NCI-H345 treated with DMSO at 0.1 percent for 48 hours (cell line): ENCODE measurements at regions not wholly inside any gene's neighbourhood (a gene's known extent, or its start where the extent isn't known, plus 50 kb on each side); places are given as distances from the start of the nearest gene placed in this dataset.

Source experiments
- DNase-seq: peaks from one replicate; lab custom pipeline; 2025; ENCODE audit not compliant: unreplicated experiment; lab: John Stamatoyannopoulos, UW

DNA sequence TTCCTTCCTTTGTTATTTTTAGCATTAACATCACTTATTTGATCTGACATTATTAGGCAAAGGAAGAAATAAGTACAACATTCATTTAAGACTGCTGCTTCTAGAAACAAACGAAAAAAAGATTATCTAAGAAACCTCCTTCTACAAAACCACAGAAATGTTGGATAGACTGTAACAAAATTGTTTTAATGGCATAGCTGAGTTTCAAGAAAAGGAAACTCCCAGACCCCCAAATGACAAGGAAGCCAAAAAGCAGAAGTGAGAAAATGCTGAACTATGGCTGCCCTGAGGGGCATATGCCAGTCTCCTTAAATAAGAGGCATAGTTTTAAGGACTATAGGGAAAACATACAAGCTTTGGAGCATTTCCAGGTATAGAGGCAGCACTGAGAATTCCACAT lies 1431.6 kb upstream of the TENM3 start:
- DNase-seq = no peak

DNA sequence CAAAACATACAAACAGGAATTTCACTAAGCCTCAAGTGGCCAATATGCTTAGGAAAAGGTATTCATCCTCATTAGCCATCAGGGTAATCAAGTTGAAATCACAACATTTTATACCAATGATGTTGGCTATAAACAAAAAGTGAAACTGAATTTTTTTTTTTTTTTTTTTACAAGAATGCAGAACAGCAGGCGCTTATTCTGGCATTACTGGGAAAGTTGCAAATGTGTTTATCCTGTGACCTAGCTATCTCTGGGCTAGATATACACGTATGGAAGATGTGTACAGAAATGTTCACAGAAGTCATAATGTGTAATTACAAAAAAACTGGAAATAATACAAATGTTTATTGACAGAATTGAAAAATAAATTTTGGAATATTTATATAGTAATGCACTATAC lies 1430.4 kb upstream of the TENM3 start:
- no peak for DNase-seq

DNA sequence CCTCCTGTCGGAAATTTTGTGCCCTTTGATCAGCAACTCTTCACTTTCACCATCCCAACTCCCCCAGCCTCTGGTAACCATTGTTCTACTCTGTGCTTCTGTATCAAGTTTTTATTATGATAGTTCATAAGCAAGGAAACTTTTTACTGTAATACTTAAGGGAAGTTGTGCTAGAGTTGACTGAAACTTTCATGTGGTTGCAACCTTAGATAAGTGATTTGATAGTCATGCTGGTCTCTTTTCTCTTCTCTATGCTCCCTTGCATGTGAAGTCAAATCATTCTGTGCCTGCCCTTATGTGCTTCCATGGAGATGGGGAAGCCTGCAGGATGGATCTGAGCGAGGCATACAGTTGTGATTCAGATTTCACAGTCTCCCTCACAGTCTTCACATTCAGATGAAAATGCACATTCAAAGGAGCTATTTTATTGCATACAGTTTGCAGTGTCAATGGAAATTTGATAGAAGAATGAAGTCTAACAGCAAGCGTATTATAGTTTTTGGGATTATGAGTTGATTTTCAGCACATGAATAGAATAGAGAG lies 1428.3 kb upstream of the TENM3 start:
- no peak for DNase-seq

DNA sequence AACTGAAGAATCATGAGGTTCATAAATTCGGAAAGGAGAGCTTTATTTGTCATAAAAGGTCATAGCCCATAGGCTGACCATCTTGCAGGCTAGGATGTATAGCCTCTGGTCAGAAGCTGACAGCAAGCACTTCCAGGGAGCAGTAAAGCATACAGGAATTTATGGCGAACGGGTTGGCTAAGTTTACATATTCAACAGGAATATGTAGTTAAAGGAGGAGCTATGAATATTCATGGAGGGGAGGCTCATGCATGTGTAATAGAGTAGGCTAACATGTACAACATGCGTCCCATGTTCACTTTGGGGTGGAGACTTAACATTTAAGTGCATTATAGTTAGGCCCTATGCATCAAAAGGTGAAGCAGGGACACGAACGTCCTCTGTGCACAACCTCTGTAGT lies 1425.7 kb upstream of the TENM3 start:
- no peak for DNase-seq

DNA sequence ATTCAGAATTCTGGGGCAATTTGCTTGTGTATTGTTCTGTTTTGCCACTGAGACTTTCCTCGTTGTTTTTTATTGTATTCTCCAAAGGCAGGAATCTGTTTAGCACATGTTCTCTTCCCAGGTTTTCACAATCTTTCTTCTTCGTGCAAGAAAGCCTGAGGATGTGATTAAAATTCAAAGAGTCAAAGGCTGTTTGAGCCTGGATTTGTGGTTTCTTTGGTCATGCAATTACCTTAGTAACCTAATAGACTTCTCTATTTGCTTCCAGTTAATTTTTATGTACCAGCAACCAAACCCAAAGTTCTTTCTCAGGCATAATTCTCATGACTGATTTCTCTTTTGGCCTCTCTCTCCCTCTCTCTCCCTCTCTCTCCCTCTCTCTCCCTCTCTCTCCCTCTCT lies 1420.1 kb upstream of the TENM3 start:
- DNase-seq = no peak

DNA sequence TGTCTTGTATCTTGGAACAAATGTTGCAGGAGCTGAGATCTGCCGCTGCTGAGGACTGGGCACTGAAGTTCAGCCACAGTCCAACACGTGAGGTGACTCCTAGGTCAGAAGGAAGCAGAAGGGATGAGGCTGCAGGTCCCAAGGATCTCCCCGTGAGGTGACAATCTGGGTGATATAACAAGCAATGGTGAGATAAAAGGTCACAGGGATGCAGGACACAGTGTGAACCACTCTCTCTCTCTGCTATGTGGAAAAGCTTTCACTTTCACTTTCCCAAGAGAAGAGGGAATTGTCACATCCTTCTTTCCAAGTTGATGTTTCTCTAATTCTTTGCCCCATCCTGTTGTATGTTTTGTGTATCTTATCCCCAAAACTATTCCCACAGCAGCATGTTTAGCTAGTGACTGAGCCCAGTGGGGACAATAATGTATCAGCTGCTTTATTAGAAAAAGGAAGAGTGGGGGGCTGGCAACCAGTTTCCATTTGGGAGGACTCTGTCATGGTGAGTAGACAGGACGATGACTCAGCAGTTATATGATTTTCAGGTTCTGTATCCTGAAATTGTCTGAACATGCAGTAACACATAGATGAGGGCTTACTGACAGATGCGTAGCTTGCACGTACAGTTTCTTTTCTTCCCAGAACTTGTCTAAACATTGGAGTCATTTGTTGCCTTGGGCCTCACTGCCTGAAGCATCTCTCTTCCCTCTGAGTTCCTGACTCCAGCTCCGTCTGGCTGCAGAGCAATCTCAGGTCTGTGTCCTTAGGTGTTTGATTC lies 1415.8 kb upstream of the TENM3 start:
- no peak for DNase-seq

DNA sequence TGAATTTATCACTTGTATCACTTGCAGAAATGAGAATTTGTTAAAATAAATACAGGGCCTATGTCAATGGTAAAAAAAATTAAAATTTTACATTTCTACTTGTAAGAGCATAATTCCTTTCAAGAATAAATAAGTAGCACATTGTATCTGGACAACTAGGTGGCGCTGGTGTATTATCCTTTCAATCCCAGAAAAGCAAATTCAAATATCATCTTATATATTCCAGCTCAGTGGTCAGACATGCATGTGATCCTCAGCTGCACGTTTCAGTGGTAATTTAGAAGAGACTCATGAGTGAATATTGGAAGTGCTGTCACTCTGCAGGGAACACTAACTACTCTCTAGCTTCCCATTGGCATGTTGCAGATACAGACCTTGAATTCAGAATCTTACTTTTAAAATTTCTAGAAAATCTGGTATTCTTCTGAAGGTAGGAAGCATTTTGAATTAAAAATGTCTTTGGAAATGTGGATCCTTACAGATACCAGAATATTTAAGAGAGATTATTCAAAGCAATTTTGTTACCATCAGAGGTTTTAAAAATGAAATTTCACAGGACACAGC lies 1414.7 kb upstream of the TENM3 start:
- DNase-seq = no peak

DNA sequence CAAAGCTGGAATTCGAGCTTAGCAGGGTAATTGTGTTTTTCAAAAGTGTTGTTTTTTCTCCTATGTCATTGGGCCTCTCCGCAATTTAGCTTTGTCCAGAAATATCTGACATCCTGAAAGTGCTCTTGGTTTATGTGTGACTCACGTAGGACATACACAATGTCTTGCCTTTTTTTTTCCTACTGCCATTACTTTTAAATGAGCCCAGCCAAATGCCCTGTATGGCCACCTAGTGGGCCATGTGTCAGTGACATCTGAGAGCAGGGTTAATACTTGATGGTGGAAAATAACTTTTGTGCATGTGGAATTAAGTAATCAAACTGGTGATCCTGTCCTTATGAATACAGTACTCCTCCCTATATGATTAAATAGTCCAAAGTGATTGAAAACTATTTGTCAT lies 1411.1 kb upstream of the TENM3 start:
- DNase-seq = no peak

DNA sequence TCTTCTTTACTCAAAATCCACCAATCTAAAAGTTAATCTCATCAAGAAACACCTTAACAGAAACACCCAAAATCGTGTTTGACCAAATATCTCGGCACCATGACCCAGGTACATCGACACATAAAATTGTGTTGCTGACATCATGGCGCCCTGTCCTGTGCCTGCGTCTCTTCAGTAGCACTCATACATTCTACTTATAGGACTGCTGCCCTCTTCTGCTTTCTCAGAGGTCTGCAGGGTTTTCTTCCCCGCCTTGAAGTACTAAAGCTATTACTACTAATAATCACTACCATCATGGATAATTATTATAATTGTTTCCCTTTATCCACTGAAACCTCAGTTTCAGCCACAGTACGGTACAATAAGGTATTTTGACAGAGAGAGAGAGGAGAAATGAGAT lies 1403.1 kb upstream of the TENM3 start:
- no peak for DNase-seq

DNA sequence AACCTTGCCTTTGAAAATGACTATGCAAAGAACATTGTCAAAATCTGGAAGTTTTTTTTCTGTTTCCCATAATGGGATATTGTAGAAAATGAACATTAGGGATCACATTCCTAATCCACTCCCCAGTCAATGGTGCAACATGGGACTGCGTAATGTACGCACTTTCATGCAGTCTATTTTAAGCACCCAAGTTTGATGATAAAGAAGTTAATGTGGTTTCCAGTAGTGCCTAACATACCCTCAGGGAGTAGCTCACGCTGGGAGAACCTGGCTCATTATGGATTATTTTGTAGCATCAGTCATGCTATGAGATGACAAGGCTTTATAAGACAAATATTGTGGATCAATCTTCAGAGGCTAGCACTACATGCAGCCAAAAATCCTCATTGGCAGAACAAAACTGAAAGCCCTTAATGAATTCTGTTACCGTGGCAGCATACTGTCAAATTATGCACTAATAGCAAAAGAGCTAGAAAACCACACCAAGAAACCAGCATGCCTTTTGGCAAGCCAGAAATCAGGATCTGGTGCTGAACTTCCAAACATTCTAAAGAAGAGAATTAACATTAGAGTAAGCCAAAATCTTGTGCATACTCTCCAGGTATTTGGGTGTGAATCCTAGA lies 1392.8 kb upstream of the TENM3 start:
- DNase-seq = no peak

DNA sequence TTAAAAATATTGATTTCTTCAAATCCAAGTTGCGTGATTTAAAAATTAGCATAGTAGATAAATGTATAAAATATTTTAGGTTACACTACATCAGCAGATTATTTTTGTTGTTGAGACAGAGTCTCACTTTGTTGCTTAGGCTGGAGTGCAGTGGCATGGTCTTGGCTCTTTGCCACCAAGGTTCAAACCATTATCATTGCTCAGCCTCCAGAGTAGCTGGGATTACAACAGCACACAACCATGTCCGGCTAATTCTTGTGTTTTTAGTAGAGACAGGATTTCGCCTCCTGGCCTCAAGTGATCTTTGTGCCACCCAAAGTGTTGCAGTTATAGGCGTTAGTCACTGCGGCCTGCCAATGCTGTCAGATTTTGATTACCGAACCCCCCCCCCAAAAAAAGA lies 1390.5 kb upstream of the TENM3 start:
- no peak for DNase-seq

DNA sequence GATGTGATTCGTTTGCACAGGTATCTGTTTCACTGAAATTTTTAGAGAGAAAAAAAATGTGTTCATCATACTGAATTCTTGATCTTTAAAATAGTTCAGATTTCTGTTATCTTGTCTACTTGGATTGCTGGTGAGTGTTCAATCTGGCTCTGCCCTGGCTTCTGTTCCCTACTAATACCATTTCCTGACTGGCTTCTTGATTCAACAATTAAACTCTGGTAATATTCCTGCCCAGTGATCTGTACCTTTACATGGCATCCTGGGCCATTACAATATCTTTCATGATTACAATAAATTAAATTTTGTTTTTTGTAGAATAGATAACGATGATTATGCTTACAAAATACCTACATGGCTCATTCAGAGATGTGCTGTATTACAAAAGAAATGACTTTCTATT lies 1388.0 kb upstream of the TENM3 start:
- DNase-seq = no peak

DNA sequence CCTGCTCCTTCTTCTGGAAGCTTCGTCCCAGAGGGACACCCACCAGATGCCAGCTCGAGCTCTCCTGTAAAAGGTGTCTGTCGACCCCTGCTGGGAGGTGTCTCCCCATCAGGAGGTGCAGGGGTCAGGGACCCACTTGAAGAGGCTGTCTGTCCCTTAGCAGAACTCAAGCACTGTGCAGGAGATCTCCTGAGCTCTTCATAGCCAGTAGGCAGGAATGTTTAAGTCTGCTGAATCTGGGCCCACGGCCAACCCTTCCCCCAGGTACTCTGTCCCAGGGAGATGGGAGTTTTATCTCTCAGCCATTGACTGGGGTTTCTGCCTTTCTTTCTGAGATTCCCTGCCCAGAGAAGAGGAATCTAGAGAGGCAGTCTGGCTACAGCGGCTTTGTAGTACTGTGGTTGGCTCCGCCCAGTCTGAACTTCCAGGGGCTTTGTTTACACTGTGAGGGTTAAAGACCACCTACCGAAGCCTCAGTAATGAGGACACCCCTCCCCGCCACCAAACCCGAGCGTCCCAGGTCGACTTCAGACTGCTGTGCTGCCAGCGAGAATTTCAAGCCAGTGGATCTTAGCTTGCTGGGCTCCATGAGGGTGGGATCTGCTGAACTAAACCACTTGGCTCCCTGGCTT lies 1383.0 kb upstream of the TENM3 start:
- DNase-seq = no peak

DNA sequence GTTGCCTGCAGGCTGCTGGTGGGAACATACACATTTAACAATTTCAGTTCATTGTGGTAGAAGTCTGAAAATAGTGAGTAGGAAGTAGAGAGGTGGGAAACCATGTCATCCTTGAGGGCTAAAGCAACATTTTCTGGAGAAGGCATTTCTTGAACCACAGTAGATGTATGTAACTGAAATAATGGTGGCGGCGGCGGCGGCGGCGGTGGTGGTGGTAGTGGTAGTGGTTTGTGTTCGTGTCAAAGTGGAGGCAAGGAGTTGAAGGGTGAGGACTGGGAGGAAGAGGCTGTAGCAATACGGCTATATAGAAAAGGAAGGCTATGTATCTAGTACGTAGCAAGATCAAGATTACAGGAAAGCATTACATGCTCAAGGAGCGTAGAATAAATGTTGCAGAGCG lies 1381.6 kb upstream of the TENM3 start:
- DNase-seq = no peak

DNA sequence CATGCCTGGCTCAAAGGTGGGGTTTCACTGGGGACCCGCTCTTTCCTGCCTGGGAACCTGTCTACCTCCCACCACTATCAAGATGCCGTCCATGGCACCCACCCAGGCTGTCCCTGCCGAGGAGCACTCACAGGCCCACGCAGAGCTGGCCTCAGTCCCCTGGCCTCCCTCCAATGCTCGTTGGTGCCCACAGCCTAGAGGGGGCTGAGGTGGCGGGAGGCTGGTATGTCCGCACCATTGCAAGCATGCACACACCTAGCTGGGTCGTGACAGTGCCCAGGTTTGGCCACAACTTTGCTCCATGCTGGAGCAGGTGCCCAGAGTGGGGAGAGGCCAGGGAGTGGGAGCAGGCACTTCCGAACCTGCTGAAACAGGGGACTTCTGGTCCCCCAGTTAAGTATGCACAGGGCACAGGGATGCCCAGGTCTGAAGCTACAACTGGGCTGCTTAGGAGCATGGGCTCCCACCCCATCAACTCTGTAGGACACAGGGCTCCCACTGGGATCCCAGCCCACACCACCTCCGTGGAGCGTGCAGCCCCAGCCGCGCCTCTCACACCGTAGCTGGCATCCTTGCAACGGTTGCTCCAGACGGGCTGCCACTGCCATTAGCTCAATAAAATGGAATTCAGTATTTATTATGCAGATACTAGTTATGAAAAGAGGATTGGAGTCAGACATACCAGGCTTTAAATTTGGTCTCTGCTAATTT lies 1376.1 kb upstream of the TENM3 start:
- no peak for DNase-seq

DNA sequence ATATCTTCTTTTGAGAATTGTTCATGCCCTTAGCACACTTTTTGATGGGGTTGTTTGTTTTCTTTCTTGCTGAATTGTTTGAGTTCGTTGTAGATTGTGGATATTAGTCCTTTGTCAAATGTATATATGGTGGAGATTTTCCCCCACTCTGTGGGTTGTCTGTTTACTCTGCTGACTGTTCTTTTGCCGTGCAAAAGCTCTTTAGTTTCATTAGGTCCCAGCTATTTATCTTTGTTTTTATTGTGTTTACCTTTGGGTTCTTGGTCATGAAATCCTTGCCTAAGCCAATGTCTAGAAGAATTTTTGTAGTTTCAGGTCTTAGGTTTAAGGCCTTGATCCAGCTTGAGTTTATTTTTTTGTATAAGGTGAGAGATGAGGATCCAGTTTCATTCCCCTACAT lies 1372.6 kb upstream of the TENM3 start:
- DNase-seq = no peak

DNA sequence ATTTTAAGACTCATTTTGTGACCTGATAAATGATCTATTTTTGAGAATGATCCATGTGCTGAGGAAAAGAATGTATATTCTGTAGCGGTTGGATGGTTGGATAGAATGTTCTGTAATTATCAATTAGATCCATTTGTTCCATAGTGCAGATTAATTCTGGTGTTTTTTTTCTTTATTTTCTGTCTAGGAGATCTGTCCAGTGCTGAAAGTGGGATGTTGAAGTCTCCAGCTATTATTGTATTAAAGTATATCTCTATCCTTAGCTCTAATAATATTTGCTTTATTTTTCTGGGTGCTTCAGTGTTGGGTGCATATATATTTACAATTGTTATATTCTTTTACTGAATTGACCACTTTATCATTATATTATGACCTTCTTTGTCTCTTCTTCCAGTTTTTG lies 1344.9 kb upstream of the TENM3 start:
- no peak for DNase-seq

DNA sequence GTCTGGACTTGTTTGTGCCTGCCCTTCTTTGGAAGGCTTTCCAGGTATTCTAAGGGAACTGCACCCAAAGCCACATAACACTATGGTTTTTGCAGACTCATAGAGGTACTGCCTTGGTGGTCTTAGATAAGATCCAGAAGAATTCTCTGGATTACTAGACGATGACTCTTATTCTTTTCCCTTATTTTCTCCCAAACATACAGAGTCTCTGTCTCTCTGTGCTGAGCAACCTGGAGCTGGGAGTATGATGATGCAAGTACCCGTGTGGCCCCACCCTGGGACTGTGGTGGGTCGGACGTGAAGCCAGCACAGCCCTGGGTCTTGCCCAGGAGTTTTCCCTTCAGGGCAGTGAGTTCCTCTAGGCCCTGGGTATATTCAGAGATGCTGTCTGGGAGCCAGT lies 1342.4 kb upstream of the TENM3 start:
- no peak for DNase-seq

DNA sequence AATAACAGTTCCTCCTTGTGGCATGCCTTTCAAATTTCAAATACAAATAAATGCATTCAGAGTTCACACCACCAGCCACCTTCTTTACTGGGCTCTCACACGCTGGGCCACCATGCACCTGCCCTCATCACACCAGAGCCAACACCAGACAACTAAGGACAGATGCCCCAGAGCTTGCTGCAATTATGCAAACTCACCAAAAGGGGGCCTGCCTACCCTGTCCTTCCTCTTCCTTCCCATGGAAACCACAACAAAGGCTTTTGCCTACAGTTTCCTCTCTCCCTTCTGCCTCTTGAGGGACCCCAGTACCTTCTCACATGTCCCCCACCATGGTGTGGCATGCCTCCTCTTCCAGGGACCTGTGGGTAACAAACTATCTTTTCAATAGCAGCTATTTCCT lies 1333.9 kb upstream of the TENM3 start:
- no peak for DNase-seq

DNA sequence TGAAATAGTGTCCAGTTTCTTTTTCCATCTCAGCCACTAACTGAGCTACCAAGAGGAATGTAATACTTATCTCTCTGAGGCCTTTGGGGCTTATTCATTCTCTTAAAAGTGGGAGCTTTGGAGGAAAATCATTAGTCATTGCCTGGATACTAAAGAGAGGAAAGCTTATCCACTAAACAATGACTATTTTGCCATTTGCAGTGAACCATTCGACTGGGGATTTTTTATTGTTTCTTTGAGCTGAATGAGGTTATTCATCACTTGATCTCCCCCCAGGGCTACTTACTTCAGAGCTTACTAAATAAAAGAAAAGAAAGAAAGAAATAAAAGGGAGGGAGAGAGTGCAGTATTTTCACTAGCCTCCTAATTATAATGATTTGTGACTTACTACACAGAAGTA lies 1329.5 kb upstream of the TENM3 start:
- DNase-seq = no peak

DNA sequence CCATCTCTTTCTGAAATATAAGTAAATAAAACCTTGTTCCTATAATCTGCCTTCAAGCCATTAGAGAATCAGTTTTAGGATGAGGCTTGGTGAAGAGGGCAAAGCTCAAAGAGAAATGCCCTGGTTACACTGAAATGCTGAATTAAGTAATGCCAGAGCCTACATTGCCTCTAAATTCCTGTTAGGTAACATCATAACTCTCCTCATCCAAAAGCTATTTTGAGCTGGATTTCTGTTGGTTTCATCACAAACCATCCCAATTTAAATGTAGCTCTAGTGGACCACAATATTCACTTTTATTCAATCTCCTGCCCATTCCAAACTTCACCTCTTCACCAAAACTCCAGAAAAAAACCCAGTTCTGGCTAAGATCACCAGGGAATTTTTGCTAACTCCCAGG lies 1319.7 kb upstream of the TENM3 start:
- no peak for DNase-seq
